Urothelium cell line (cell line): ENCODE measurements at regions not wholly inside any gene's neighbourhood (a gene's known extent, or its start where the extent isn't known, plus 50 kb on each side); places are given as distances from the start of the nearest gene placed in this dataset.

Source experiments
- DNase-seq: peaks from one replicate; pipeline ENCODE4 v3.0.0; 2011; ENCODE audit warnings: low spot score, mixed read lengths
- FAIRE-seq: peaks from 2 replicates; lab custom pipeline; 2011; peaks lifted over from hg19 to GRCh38; lab: Jason Lieb, UNC

GRCh38 chr19:29290853-29291252 lies 77.9 kb upstream of the UQCRFS1 start:
- DNase-seq = no peak

GRCh38 chr19:29292153-29292552 lies 79.2 kb upstream of the UQCRFS1 start:
- DNase-seq (no peak), FAIRE-seq (no peak)

More at GRCh38 chr19:29290853-29291252, 77.9 kb upstream of the UQCRFS1 start:
- FAIRE-seq = no peak

- DNase-seq (no peak), FAIRE-seq (no peak)
These were observed 79.6 kb upstream of the UQCRFS1 start for GRCh38 chr19:29292562-29292961.

- DNase-seq (peak; percentile 64), FAIRE-seq (no peak)
These were observed 80.3 kb upstream of the UQCRFS1 start for GRCh38 chr19:29293292-29293691.

DNA sequence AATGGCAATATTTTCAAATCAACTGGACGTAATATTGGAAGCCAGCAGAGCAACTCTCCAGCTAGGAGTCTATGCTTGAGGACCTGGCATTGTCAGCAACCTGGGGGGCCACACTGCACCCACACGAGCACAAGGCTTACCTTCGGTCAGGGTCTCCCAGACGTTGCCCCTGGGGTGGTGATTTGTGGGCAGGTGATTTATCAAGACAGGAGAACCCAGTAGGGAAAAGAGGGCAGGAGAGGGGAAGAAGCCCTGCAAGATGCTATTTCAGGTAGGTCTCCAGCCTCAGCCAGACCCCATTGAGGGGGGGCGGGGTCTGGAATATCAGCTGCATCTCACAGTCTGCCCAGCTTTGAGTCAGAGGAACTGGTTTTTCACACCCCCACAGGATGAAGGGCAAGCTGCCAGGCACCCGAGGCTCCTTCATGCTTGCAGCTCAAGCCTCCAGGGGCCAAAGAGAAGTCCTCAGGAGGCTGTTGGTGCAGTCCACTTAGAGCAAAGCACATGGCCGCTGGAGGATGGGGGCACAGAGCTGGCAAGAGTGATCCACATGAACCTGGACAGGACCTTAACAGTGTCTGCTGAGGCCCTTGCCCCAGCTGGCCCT lies 80.9 kb upstream of the UQCRFS1 start:
- FAIRE-seq = peak; percentile 79
- DNase-seq = peak; percentile 75

- peak; percentile 94 for FAIRE-seq
- DNase-seq = peak; percentile 81
These were observed 81.4 kb upstream of the UQCRFS1 start for GRCh38 chr19:29294343-29294811.

- no peak for FAIRE-seq
- no peak for DNase-seq
These were observed 82.3 kb upstream of the UQCRFS1 start for GRCh38 chr19:29295285-29295684.

- DNase-seq (no peak), FAIRE-seq (peak; percentile 35)
These were observed 84.4 kb upstream of the UQCRFS1 start for GRCh38 chr19:29297381-29297780.

DNA sequence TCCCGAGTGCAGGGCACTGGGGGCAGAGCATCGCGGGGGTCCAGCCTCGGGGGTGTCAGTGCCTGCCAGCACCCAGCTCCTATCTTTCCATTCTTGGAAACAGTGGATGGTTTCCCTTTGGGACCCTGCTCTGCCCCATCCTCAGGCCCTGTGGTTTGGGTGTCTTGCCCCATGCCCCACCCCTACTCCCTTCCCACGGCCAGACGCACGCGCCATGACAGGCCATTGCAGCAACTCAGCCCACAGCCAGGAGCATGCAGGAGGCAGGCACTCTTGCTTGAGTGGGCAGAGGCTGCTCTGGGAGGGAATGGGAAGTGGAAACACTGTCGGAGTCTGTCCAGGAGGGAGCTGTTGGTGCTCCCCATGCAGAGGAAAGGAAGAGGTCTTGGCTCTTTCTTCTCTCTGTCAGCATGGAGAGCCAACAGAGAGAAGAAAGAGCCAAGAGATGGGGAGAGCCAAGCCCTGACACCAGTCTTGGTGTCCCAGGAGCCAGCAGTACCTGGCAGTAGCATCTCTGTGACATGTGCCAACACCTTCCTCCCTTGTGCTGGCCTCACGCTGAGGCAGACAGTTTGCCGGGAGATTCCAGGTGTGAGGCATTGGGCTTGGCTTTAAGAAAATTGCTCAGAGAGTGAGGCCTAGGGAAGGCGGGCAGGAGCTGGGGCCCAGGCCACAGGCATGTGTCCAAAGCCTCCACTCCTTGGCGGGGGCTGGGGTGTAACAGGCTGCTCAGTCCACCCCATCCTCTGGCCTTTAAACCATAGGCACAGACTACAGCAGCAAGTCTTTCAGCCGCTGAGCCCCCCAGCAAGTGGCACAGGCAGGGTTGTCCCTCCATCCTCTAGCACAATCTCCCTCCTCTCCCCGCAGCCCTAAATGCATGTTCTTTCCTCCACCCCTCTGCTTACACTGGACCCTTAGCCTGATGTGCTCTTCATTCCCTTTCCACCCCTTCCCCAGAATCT lies 86.7 kb upstream of the UQCRFS1 start:
- peak; percentile 59 for FAIRE-seq
- no peak for DNase-seq

DNA sequence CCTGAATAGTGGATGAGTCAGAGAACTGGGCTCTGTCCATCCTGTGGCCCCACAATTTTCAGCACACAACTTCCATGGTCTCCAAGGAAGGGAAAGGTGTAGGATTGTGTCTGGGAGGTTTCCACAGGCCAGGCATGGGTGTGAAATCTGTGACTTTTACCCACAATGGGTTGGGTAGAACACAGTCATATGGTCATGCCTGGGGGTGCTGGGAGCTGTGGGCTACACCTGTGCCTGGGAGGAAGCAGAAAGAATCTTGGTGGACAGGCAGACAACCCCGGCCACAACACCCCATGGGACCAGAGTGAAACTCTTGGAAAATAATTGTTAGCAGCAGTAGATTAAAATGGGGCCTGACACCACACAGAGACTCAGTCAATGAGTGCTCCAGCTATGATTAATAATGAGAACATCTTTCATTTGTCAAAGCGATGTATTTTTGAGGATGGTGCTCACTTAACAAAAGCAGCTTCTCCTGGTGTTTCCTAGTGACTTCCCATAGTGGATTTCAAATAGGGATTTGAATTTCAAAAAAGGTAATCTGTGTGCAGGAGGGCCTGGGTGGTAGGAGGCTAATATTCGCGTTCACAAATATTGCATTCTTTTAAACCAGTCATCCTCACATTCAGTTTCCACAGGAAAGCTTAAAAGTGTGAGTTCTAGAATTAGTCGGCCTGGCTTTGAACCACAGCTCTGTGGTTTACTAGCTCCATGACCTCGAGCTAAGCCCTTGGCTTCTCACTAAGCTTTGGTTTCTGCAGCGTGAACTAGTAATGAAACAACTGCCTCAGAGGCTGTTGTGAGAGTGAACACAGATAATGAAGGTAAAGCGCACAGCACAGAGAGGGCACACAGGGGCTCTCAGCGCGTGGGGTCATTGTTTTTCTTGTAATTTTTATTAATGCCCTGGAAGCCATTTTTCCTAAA lies 89.3 kb upstream of the UQCRFS1 start:
- FAIRE-seq (no peak), DNase-seq (no peak)

GRCh38 chr19:29303069-29303718 lies 90.2 kb upstream of the UQCRFS1 start:
- FAIRE-seq (no peak), DNase-seq (peak; percentile 40)

- FAIRE-seq (no peak), DNase-seq (no peak)
These were observed 90.8 kb upstream of the UQCRFS1 start for GRCh38 chr19:29303719-29304090.

DNA sequence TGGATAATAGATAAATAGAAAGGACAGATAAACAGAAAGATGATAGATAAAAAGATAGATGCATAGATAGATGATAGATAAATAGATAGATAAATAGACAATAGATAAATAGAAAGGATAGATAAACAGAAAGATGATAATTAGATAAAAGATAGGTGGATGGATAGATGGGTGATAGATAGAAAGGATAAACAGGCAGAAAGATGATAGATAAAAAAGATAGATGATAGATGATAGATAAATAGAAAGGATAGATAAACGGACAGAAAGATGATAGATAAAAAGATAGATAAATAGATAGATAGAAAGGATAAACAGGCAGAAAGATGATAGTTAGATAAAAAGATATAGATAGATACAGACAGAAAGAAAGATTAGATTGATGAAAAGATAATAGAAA lies 92.3 kb upstream of the UQCRFS1 start:
- no peak for FAIRE-seq
- no peak for DNase-seq

GRCh38 chr19:29308977-29309590 lies 96.1 kb upstream of the UQCRFS1 start:
- DNase-seq = no peak
- FAIRE-seq = no peak

- no peak for DNase-seq
- no peak for FAIRE-seq
These were observed 96.7 kb upstream of the UQCRFS1 start for GRCh38 chr19:29309637-29310036.

DNA sequence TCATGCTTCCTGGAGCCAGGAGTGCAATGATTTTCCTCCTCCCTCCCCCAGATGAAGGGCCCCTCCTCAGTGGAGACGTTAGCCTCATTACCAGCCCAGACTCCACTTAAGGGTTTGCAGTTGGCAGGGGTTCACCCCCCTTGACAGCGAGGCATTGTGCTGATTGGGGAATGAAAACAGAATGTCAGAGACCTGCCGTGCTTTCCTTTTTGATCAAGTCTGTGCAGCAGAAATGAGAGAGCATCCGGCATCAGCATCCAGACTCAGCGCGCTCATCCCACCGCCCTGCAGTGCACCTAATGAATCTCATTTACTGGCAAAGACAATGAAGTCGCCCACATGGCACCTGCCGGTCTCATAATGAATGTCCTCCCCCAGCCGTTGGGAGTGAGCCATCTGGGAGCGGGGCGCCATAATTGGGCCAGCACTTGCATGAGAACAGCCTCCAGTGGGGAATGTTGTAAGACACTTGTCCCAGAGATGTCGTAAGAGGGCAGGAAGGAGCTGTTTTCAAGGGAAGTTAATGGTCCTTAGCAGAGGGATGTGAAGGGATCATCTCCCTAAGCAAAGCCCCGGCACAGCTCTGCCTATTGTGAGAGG lies 98.3 kb upstream of the UQCRFS1 start:
- no peak for DNase-seq

GRCh38 chr19:29315556-29316190 lies 102.7 kb upstream of the UQCRFS1 start:
- DNase-seq (no peak), FAIRE-seq (no peak)

More for the DNA sequence above, 98.3 kb upstream of the UQCRFS1 start:
- FAIRE-seq = no peak

- FAIRE-seq (no peak), DNase-seq (no peak)
These were observed 105.6 kb upstream of the UQCRFS1 start for GRCh38 chr19:29318581-29318980.

DNA sequence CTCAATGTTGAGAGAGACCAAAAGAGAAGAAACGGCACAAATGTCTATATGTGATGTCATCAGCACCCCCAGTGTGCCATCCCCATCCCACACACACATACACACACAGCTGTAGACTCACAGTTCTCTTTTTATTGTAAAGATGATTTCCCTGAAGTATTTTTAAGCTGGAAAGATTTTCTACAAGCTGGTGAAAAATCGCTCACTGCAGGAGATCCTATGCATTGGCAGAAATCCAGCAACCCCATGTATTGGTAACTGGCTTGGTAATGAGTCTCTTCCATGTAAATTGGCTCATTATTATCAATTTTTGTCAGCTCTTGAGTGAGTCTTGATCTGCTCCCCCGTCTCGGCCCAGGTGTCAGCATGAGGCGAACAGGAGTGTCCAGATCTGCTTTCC lies 107.1 kb upstream of the UQCRFS1 start:
- DNase-seq = no peak
- no peak for FAIRE-seq
